Body of pancreas (tissue), 4 donors: ENCODE measurements at regions not wholly inside any gene's neighbourhood (a gene's known extent, or its start where the extent isn't known, plus 50 kb on each side); places are given as distances from the start of the nearest gene placed in this dataset.

Source experiments
- POLR2A ChIP-seq, 3 donors: fragments of 450-650 bp; IDR thresholded peaks; one replicate each; pipeline ENCODE4 v1.6.1; 2016; ENCODE audit warnings: antibody characterized with exemption in 3 of 3, mild to moderate bottlenecking in 2 of 3
- TF ChIP-seq, protein P1 (sequence below), 7 experiments: fragments of 450-650 bp in 4 of 7; fragments of 200-600 bp in 3 of 7; sonication (generic) in 3 of 7; IDR thresholded peaks; one replicate each; pipeline ENCODE4 v1.5.1; 2016 to 2019; ENCODE audit warnings: antibody characterized with exemption in 7 of 7

DNA sequence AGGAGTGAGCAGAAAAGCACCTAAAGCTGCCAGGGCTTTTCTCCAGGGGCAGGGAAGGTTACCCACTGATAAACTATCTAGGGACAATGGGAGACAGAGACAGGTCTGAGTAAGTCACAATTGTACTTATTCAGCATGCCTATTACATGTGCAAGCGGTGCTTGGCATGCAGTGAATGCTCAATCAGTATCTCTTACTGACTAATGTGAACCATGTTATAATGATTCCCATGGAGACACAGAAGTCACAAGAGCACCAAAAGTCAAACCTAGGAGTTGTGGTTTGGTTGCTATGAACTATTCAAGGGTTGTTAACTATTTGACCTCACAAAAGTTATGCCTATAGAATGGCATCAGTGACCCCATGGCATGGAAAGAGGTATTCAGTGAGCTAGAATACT, 50.0 kb upstream of the RASGRP1 start:
- TF ChIP-seq, protein P1, sequence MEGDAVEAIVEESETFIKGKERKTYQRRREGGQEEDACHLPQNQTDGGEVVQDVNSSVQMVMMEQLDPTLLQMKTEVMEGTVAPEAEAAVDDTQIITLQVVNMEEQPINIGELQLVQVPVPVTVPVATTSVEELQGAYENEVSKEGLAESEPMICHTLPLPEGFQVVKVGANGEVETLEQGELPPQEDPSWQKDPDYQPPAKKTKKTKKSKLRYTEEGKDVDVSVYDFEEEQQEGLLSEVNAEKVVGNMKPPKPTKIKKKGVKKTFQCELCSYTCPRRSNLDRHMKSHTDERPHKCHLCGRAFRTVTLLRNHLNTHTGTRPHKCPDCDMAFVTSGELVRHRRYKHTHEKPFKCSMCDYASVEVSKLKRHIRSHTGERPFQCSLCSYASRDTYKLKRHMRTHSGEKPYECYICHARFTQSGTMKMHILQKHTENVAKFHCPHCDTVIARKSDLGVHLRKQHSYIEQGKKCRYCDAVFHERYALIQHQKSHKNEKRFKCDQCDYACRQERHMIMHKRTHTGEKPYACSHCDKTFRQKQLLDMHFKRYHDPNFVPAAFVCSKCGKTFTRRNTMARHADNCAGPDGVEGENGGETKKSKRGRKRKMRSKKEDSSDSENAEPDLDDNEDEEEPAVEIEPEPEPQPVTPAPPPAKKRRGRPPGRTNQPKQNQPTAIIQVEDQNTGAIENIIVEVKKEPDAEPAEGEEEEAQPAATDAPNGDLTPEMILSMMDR (IDR thresholded peaks at IDR 0.05), result no peak
- no peak for TF ChIP-seq POLR2A (IDR thresholded peaks at IDR 0.05)
